Erythroblast (primary cell): ENCODE measurements at regions not wholly inside any gene's neighbourhood (a gene's known extent, or its start where the extent isn't known, plus 50 kb on each side); places are given as distances from the start of the nearest gene placed in this dataset.

ENCODE experiments used
- GATA1 ChIP-seq: IDR thresholded peaks from 2 replicates; pipeline ENCODE4 v1.6.1; 2011; ENCODE audit warnings: low read depth, mild to moderate bottlenecking, control low read depth, low read length, moderate library complexity
- POLR2A ChIP-seq: IDR thresholded peaks from 2 replicates; pipeline ENCODE4 v1.6.1; 2011; ENCODE audit warnings: mild to moderate bottlenecking, low read length

- TF ChIP-seq POLR2A, result no peak
- TF ChIP-seq GATA1, result no peak
Observed at GRCh38 chr22:49618677-49618953, 209.1 kb downstream of the BRD1 start.
